DMS53 treated with DMSO at 0.1 percent for 48 hours (cell line): ENCODE measurements at regions not wholly inside any gene's neighbourhood (a gene's known extent, or its start where the extent isn't known, plus 50 kb on each side); places are given as distances from the start of the nearest gene placed in this dataset.

Experiments used
- DNase-seq: peaks from one replicate; lab custom pipeline; 2025; ENCODE audit not compliant: unreplicated experiment; lab: John Stamatoyannopoulos, UW

DNA sequence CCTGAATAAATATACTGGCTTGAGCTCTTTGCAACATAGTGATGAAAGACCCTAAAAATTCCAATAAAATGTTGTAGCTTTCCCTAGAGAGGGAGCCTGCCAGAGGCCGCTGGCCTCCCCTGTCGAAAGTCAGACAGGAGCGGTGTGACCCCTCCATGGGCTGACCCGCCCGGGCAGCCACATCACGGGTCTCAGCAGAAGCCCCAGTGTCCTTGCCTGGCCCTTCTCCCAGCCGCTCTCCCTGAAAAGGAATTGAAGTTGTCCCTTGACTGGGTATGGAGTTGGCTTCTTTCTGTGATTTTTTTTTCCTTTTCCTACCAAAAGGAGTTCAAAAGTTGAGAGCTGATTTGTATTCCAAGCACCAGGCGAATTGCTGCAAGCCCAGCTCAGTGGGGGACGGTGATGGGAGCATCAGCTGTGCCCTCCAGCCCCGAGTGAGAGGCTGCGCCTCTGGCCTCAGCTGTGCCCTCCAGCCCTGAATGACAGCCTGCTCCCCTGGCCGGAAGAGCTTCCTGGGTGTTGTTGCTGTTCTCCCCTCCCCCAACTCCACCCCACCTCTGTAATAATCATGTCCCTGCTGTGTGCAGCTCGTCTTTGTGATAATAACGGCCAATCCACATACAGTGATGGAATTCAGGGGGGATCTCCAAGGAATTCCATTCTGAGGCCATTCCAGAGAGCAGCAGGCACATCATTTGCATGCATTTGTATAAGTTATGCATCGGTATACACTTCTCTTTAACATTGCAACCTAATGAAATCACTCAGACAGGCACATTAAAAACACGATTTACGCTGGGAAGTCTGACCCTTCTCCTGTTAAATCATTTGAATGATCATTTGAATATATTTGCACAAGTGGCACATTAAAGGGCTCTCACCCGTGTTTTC, 501.0 kb downstream of the EIPR1 start:
- no peak for DNase-seq

- no peak for DNase-seq
Measured at GRCh38 chr2:2875831-2876230, 501.8 kb downstream of the EIPR1 start.

GRCh38 chr2:2875296-2875695, 502.3 kb downstream of the EIPR1 start:
- no peak for DNase-seq

GRCh38 chr2:2874805-2875204, 502.8 kb downstream of the EIPR1 start:
- no peak for DNase-seq

DNA sequence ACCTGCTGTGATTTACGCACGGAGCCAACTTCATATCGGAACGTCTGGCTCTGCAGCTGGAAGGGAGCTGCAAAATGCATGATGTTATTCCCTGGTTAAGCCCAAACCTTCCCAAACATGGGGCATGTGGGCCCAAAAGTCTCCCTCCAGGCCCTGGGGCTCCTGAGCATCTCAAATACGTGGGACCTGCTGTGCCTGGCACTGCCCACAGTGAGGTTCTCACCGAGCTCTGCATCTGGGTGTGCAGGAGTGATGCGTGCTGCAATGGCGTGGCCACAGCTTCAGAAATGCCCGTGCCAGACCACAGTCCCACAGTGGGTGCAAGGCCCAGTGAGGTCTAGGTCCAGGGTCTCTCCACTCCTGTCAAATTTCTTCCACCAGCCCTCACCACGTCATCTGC, 503.3 kb downstream of the EIPR1 start:
- DNase-seq = no peak

- DNase-seq = no peak
Measured at GRCh38 chr2:2873450-2873811, 504.2 kb downstream of the EIPR1 start.

DNA sequence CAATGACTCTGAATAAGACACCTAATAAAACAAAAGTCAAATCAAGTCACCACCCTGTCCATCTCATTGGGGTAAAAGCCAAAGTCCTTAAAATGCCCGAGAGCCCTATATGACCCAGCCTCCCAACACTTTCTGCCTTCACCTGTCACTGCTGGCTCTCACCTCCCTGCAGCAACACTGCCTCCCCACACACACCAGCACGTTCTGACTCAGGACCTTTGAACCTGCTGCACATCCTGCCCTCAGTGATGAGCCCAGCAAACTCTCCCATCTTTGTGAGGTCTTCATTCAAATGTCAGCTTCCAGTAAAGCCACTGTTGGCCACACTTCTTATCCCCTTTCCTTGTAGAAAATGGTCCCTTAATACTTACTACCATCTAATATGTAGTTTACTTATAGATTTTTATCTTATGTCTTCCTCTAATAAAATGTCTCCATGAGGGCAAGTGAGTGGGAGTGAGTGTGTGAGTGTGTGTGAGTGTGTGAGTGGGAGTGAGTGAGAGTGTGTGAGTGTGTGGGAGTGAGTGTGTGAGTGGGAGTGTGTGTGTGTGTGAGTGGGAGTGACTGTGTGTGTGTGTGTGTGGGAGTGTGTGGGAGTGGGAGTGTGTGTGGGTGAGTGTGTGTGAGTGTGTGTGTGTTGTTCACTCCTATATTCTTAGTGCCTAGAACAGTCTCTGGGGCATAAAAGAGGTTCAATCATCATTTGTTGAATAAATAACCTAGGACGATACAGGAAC, 504.7 kb downstream of the EIPR1 start:
- DNase-seq = no peak

- DNase-seq = no peak
Measured at GRCh38 chr2:2872309-2872617, 505.4 kb downstream of the EIPR1 start.

GRCh38 chr2:2871480-2872308, 505.9 kb downstream of the EIPR1 start:
- DNase-seq = no peak

DNA sequence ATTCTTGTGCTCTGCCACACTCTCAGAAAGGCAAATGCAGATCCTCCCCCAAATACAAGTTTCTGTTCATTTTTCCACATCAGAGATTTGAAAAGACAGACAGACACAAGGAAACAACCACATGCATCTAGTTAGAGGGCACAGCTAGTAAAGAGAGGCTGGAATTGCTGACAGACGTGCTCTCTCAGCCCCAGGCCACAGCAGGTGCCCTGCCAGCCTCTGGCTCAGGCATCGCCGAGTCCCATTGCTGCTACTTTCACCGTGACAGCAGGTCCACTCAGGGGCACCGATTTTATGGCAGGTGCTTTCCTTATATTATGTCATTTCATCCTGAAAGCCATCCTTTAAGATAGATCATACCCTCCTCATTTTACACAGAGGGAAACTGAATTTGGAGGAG, 507.5 kb downstream of the EIPR1 start:
- no peak for DNase-seq

DNA sequence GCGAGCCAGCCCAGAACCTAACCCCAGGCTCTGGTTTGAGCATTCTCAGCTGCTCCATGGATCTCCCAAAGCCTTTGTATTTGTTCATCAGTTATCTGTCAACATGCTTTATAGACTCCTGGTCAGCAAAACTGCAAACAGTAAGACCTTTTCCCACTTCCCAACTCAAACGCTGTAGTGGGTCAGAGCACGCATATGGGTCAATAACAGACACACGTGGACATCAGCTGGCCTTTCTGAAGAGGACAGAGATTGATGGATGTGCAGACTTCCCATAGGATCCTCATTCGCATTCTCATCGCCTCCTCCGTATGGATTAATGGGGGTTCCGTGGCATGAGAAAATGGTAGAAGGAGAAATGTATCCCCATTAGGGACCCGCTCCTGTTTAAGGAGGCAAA, 508.1 kb downstream of the EIPR1 start:
- no peak for DNase-seq

DNA sequence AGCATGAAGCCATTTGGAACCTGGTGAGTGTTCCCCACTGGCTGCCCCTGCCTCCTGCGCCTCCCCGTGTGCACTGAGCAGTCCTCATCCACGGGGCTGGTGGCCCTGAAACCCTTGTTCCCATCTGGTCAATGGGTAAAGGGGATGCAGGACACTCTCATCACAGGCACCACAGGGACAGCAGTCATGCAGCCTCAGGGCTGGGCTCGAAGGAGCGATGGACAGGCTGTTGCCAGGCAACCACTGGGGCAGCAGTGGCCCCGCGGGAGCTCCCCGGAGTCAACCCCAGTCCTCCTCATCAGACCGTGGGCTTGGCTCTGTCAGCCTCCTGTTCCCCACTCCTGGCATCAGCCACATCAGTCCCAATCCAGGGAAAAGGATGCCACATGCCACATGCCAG, 509.5 kb downstream of the EIPR1 start:
- DNase-seq = no peak

- no peak for DNase-seq
Measured at GRCh38 chr2:2867397-2867979, 510.1 kb downstream of the EIPR1 start.

- DNase-seq = no peak
Measured at GRCh38 chr2:2866459-2866858, 511.2 kb downstream of the EIPR1 start.

- DNase-seq = no peak
Measured at GRCh38 chr2:2862386-2862785, 515.2 kb downstream of the EIPR1 start.

GRCh38 chr2:2861666-2862240, 515.9 kb downstream of the EIPR1 start:
- DNase-seq = no peak

- no peak for DNase-seq
Measured at GRCh38 chr2:2860589-2861300, 516.9 kb downstream of the EIPR1 start.

DNA sequence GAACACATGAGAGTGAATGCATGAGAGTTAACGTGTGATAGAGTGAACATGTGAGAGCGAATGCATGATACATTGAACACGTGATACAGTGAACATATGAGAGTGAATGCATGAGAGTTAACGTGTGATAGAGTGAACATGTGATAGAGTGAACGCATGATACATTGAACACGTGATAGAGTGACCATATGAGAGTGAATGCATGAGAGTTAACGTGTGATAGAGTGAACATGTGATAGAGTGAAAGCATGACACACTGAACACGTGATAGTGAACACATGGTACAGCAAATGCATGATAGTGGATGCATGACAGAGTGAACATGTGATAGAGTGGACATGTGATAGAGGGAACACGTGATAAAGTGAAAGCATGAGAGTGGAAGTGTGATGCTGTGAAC, 517.9 kb downstream of the EIPR1 start:
- no peak for DNase-seq

- DNase-seq = no peak
Measured at GRCh38 chr2:2859164-2859563, 518.5 kb downstream of the EIPR1 start.

DNA sequence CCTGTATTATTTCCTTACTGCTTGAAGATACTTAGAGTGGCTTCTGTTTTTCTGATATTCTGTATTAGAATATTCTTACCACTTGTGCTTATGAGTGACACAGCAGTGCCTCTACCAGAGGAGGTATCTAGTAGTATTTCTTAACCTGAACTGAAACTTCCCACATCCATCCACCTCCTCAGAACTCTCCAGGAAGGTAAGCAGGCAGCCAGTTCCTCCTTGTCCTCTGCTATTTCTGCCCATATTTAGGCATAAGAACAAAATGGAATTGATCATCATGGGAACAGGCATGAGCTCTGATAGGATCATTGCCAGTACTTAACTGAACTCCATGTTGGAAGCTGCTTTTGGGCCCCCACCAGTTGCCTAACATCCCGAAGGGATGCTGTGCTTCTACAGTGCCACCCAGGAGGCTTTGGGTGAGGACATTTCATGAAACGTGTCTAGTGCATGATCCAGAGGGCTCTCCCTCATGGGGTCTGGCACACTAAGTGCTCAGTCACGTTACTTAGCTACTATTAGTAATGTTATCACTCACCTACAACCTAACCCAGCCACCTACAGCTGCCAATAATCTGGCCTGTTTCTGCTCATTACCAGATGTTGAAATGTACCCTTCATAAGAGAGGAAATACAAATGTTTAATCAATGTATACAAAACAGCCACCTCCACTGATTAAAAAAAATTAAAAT, 520.7 kb downstream of the EIPR1 start:
- no peak for DNase-seq
